GM18511 (cell line): ENCODE measurements at regions not wholly inside any gene's neighbourhood (a gene's known extent, or its start where the extent isn't known, plus 50 kb on each side); places are given as distances from the start of the nearest gene placed in this dataset.

Experiments
- ATAC-seq: cut with Tn5 transposase; IDR thresholded peaks from one replicate; pipeline ENCODE4 v1.9.1; 2021; ENCODE audit warnings: mild to moderate bottlenecking, moderate library complexity; ENCODE audit not compliant: unreplicated experiment

GRCh38 chr1:218573925-218574324 lies 228.8 kb downstream of the TGFB2 start:
- ATAC-seq: no peak

DNA sequence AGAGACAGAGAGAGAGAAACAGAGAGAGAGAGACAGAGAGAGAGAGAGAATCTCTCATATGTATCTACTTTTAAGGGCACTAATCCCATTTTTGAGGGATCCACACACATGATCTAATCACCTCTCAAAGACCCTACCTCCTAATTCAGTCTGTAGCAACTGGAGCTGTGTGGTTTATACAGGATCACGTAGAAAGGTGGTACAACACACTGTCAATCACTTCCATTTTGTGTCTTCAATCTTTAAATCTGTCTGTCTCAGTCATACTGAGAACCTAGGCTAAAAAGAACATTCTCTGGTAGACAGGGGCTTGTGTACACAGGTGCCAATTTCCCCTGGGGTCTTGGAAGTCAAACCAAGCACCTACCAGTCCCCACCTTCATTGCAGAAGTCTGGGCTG lies 229.9 kb downstream of the TGFB2 start:
- ATAC-seq: no peak

GRCh38 chr1:218575856-218576255 lies 230.7 kb downstream of the TGFB2 start:
- ATAC-seq: no peak

- no peak for ATAC-seq
Measured at GRCh38 chr1:218582646-218583045, 237.5 kb downstream of the TGFB2 start.

GRCh38 chr1:218584418-218585155 lies 239.5 kb downstream of the TGFB2 start:
- ATAC-seq: no peak

GRCh38 chr1:218585511-218586184 lies 240.5 kb downstream of the TGFB2 start:
- ATAC-seq: no peak

GRCh38 chr1:218587900-218588299 lies 242.8 kb downstream of the TGFB2 start:
- ATAC-seq: no peak

DNA sequence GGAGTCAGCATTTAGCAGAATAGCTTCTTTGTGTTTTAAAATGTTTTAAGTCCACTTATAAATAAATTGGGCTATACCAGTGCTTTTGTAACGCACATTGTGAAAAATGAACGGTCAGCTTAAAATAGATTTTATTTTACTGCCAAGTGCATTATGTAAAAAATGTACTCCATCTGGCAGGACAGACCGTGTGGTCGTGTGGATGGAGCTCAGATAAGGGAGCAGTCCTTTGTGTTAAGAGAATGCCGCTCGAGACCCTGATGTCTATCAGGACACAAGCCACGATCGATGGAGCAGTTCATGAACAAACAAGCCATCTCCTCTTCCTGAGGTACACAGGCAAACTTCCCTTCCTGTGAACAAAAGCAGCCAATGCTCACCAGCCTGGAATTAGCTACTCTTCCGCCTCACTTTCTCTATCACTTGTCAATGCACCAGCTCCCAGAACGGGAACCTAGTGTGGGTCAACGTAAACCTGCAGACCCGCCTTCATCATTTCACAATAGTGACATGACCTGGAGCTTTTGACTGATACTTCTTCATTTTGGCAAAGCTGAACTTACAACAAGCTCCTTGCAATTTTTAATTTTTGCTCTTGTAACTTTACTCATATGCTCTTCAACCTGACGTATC lies 243.5 kb downstream of the TGFB2 start:
- ATAC-seq: no peak

DNA sequence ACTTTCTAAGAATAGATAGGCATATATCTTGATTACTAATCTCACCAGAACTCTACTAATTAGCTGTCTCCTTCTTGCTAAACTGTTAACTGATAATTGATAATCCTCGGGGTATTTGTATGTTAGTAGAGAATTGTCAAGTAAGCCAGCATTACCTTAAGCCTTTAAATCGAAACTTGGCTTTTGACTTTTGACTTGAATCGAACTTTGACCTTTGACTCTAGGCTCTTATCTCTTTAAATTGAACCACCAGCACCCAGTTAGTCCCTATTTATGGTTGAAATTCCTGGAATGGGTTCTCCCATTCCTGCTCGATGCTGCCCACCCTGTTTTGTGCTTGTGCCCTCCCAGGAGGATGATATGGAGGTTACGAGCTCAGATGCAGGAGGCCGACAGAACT lies 244.4 kb downstream of the TGFB2 start:
- ATAC-seq: no peak

DNA sequence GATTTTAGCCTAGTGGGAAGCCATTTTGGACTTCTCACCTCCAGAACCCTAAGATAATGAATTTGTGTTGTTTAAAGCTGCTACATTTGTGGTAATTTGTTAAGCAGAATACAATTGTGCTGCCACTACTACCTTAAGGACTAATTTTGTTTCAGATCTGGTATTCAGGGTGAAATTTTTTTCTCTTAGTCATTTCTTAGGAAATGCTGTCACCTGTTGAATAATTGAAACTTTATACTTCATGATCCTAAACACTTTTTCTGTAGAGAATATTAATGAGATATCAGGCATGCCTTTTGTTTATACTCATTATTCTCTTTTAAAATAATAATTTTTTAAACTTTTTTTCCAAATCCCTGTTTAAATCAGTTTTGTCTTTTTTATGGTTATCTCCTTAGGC lies 246.8 kb downstream of the TGFB2 start:
- no peak for ATAC-seq

DNA sequence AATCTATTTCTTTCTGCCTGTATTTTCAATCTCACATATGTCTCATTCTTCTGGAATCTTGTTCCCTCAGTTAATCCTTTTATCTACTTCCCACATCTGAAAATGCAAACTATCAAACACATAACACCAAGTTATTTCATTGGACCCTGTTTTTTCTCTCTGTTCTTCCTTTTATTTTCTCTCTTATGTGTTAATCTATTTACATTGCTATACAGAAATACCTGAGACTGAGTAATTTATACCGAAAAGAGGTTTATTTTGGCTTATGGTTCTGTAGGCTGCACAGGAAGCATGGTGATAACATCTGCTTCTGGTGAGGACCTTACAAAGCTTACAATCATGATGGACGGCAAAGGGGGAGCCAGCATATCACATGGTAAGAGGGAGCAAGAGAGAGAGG lies 247.6 kb downstream of the TGFB2 start:
- no peak for ATAC-seq

DNA sequence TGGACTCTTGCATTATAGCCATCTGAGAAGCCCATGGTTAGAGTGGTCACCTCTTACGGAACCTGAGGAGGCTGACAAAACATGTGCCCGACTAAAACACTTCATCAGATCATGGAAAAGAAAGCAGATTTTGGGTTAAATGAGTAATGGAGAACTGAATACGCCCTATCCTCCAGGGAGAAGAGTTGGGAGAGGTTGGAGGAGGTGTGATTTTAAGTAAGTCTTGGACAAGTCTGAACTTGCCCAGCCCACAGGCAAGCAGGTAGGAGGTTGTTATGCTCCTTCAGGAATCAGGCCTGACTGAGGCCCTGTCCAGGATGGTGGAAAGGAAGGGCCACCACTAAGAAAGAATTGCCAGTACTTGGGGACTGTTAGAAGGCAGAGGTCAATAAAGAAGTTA lies 255.8 kb downstream of the TGFB2 start:
- ATAC-seq: no peak

GRCh38 chr1:218604217-218604616 lies 259.1 kb downstream of the TGFB2 start:
- ATAC-seq: no peak

GRCh38 chr1:218611916-218612585 lies 266.9 kb downstream of the TGFB2 start:
- ATAC-seq: no peak

DNA sequence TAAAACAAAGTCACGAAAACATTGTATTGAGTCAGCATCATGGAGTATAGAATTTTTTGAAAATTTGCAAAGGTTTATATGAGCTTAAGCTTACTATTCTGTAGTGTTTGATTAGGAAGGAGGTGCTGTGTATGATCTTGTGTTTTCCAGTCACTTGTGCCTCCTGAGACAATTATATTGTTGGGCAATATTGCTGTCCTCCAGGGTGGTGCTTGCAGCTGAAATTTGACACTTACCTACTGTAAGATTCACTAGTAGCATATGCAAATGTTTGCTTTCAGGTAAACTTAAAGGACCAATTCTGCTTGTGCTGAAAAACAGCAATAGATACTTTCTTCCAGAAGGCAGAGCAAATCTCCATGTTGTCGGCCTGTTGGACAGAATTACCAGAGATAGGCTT lies 268.0 kb downstream of the TGFB2 start:
- ATAC-seq: no peak

DNA sequence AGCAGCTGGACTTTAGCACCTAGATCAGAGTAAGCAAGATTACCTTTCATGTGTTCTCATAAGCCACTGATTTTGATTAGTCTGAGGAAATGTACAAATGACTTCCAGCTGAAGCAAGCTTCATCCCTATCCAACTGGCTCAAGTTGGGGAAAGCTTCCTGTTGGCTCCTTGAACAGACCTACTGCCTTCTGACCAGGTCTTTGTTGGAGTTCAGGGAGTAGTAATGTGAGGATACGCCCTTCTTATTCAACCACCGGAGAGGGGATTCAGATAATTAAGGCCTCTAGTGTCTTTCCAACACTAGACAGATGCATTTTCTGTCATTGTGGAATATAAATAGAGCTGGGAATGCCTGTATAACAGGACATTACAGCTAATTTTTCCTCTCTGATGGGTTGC lies 268.9 kb downstream of the TGFB2 start:
- no peak for ATAC-seq

DNA sequence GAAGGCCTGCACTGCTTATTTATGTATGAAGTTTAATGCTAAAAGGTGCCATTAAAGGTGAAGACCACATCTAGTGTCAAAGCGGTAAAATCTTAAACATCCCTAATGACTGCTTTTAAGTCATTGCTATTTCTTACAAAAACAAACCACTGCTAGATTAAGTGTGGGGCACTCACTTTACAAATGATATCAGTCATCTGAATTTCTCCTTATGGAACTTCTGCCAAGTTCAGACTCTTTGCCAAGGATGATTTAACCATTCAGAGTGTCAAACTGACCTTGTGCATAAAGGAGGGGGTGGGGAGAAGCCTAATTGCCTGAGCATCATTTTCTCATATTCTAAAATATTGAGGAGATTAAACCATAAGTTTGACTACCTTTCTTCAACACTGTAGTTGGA lies 271.5 kb downstream of the TGFB2 start:
- no peak for ATAC-seq

DNA sequence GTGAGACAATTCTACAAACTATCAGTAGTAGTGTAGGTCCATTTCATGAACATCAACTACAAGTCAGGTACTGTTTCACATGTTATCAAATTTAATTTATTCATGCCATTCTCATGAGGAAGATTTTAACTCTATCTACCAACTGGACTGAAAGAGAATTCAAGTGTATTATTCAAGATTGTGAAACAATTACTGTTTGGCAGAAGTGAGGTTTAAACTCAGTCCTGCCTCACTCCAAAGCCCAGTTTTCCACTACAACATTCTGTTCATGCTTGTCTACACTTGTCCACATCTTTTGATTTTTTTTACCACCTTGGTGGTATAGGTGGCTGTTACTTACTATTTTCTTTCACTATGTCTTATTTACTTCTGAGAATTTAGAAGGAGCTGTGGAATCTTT lies 272.9 kb downstream of the TGFB2 start:
- ATAC-seq: no peak

- ATAC-seq: no peak
Measured at GRCh38 chr1:218620956-218621355, 275.8 kb downstream of the TGFB2 start.

GRCh38 chr1:218624052-218624451 lies 278.9 kb downstream of the TGFB2 start:
- ATAC-seq: no peak

- no peak for ATAC-seq
Measured at GRCh38 chr1:218625393-218625792, 280.3 kb downstream of the TGFB2 start.
